Fibroblast of lung (primary cell): ENCODE measurements at regions not wholly inside any gene's neighbourhood (a gene's known extent, or its start where the extent isn't known, plus 50 kb on each side); places are given as distances from the start of the nearest gene placed in this dataset.

ENCODE experiments used
- EZH2 ChIP-seq: IDR thresholded peaks from 2 replicates; pipeline ENCODE4 v1.5.1; 2012; ENCODE audit warnings: low read length, control low read depth, mild to moderate bottlenecking; ENCODE audit errors: missing control alignments
- TF ChIP-seq, protein P1 (sequence below), 2 donors: IDR thresholded peaks in 1 of 2; conservative IDR thresholded peaks in 1 of 2; 1 replicate in 1 of 2; 2 replicates in 1 of 2; pipeline ENCODE4 v1.5.1; 2011 to 2012; ENCODE audit warnings: low read length in 2 of 2, control low read depth in 1 of 2, inconsistent platforms in 1 of 2, low read depth in 1 of 2, mild to moderate bottlenecking in 1 of 2

DNA sequence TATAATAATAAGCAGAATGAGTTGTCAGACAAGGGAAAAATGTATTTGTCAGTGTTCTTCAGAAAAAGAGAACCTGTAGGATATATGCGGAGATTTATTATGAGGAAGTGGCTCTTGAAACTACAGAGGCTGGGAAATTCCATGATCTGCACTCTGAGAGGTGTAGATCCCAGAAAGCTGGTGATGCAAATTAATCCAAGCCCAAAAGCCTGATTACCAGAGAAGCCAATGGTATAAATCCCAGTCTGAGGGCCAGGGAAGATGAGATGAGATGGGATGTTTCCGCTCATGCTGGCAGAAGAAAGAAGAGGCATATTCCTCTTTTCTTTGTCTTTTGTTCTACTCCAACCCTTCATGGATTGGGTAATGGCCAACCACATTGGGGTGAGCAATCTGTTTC lies 732.8 kb upstream of the IGFBP3 start:
- TF ChIP-seq, protein P1, sequence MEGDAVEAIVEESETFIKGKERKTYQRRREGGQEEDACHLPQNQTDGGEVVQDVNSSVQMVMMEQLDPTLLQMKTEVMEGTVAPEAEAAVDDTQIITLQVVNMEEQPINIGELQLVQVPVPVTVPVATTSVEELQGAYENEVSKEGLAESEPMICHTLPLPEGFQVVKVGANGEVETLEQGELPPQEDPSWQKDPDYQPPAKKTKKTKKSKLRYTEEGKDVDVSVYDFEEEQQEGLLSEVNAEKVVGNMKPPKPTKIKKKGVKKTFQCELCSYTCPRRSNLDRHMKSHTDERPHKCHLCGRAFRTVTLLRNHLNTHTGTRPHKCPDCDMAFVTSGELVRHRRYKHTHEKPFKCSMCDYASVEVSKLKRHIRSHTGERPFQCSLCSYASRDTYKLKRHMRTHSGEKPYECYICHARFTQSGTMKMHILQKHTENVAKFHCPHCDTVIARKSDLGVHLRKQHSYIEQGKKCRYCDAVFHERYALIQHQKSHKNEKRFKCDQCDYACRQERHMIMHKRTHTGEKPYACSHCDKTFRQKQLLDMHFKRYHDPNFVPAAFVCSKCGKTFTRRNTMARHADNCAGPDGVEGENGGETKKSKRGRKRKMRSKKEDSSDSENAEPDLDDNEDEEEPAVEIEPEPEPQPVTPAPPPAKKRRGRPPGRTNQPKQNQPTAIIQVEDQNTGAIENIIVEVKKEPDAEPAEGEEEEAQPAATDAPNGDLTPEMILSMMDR (conservative IDR thresholded peaks at IDR 0.05 in 1 of 2, IDR thresholded peaks at IDR 0.05 in 1 of 2; ENCODE audit: low read depth in 1 of 2, low read length in 2 of 2): no peak
- no peak for TF ChIP-seq EZH2
